Limb (tissue), 2 donors: ENCODE measurements at regions not wholly inside any gene's neighbourhood (a gene's known extent, or its start where the extent isn't known, plus 50 kb on each side); places are given as distances from the start of the nearest gene placed in this dataset.

ENCODE experiments used
- DNase-seq, 2 donors: peaks; one replicate each; pipeline ENCODE4 v3.0.0-alpha.2; 2016; ENCODE audit errors: extremely low spot score in 2 of 2

DNA sequence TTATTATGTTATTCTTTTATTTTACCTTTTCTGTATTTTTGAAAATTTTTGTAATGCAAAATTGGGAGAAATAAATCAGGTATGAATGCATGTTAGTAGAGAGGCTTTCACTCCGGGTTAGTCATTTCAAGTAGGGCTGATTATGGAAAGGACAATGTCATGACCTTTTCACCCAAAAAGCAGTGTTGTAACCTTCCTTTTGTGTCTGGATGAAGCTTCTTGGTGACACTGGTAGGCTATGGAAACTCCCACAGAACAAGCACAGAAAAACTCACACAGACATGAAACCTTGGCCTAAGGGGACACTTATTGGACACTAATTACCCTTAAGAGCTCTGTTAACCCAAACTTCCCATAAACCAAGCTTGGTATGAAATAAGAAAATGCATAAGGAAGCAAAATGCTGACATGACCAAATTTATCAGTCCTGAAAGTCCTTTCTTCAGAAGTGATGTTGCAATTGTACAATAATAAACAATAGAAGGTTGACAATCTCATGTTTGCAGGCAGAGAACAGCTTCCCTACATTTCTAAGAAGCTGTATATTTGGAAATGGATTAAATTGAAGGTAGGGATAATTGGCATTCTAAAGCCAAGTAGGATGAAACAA lies 70.0 kb upstream of the KCNJ15 start:
- DNase-seq: no peak

DNA sequence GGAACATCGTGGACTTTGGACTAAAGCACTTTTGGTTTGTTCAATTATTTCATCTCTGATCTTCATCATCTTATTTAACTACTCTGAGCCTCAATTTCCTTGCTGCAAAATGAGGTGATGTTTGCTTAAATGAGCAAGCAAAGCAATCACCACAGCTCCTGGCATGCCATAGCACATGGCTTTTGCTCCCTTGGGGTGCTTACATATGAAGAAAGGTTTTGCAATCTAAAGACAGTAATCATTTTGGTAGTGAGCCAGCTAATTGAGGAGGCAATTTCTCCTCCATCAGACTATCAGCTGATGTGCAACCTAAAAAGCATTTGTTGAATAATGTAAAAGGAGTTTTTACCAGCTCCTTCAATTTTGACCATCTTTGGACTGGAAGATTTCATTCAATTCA lies 68.8 kb upstream of the KCNJ15 start:
- DNase-seq: no peak

DNA sequence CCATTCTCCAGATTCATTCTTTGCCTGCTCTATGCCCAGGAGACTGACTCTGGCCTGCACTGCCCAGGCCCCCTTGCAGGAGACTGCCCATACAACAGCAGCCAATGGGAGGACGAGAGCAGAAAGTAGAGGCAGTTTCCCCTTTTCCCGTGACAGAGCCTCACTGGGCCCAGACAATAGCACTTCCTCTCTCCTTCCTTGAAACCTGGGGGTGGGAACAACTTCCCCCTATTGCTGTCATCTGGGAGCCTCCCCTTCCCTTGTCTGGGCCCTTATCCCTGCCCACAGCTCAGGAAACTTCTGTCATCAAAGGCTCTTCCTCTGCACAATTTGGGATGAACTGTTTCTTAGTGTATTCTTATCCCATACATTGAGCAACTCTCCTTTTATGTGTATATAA lies 60.8 kb upstream of the KCNJ15 start:
- DNase-seq: no peak

- no peak for DNase-seq
These were observed 54.0 kb upstream of the KCNJ15 start for GRCh38 chr21:38202811-38203210.

DNA sequence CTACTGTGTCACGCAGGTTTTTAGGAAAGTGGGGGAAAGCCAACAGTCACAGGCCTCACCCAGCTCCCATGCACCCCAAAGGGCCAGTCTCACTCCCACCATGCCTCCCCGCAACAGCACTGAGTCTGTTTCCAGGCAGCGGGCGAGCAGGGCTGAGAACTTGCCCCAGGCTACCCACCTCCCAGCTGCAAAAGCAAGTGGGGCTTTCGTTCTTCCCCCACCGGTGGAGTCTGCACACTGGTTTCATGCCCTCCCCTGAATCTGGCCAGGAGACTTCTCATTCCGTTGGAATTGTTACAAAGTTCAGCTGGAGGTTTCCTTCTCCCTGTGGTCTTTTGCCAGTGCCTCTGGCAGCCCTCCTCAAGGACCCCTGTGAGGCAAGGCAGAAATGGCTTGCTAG lies 53.6 kb upstream of the KCNJ15 start:
- DNase-seq: no peak

- no peak for DNase-seq
These were observed 50.9 kb upstream of the KCNJ15 start for GRCh38 chr21:38205940-38206339.

DNA sequence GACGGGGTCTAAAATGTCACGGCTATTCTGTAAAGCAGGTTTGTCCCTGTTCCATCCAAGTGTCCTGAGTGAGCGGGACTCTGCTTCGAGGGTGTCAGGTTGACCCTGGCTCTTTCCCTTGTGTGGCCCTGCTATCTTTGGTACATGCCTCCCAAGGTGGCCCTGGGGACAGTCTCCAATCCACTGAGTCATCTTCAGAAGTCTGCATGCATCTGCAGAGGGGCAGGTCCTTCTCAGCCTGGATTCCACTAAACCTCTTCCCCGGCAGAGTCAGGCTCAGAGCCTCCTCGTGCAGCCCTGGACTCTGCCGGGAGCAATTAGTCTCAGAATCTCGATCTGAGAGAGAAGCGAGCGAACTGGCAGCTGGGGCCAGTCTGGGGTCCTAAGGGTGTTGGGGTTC lies 50.1 kb upstream of the KCNJ15 start:
- no peak for DNase-seq
